CD4-positive, CD25-positive, alpha-beta regulatory T cell (primary cell): ENCODE measurements at regions not wholly inside any gene's neighbourhood (a gene's known extent, or its start where the extent isn't known, plus 50 kb on each side); places are given as distances from the start of the nearest gene placed in this dataset.

ENCODE experiments used
- ATAC-seq, 2 donors: fragments of 150-1000 bp; cut with Tn5 transposase; one replicate each; pipeline ENCODE4 v1.10.0; 2021; ENCODE audit warnings: low read depth in 2 of 2, moderate number of reproducible peaks in 2 of 2, moderate library complexity in 1 of 2
- DNase-seq, 3 donors: peaks; one replicate each; pipeline versions ENCODE4 v3.0.0 to v3.0.0-alpha.2; 2012 to 2022; ENCODE audit warnings: mixed read lengths in 1 of 3
- H3K27ac ChIP-seq: one replicate; pipeline ENCODE4 v1.7.0; 2013; ENCODE audit warnings: mild to moderate bottlenecking, low read length; ENCODE audit not compliant: insufficient read depth, poor library complexity, severe bottlenecking
- H3K27me3 ChIP-seq: one replicate; pipeline ENCODE4 v1.7.0; 2013; ENCODE audit warnings: low read length; ENCODE audit not compliant: control insufficient read depth, insufficient read depth
- H3K36me3 ChIP-seq: one replicate; pipeline ENCODE4 v1.7.0; 2013; ENCODE audit warnings: mild to moderate bottlenecking, low read length, moderate library complexity; ENCODE audit not compliant: control insufficient read depth, insufficient read depth
- H3K4me1 ChIP-seq: 2 replicates; pipeline ENCODE4 v1.7.0; 2013; ENCODE audit warnings: mild to moderate bottlenecking, low read length; ENCODE audit not compliant: insufficient read depth, control insufficient read depth, poor library complexity, severe bottlenecking
- H3K4me3 ChIP-seq: one replicate; pipeline ENCODE4 v1.7.0; 2013; ENCODE audit warnings: low read depth, mild to moderate bottlenecking, low read length, moderate library complexity
- H3K9me3 ChIP-seq, 2 experiments: 1 replicate in 1 of 2; 2 replicates in 1 of 2; pipeline ENCODE4 v1.7.0; 2013; ENCODE audit warnings: low read length in 2 of 2, mild to moderate bottlenecking in 1 of 2, moderate library complexity in 1 of 2; ENCODE audit not compliant: control insufficient read depth in 2 of 2
- H3K27ac Mint-ChIP-seq, 3 donors: one replicate each; pipeline ENCODE4 v1.8.0; 2020 to 2022; ENCODE audit warnings: mild to moderate bottlenecking in 3 of 3, mixed read lengths in 3 of 3, moderate library complexity in 2 of 3
- H3K27me3 Mint-ChIP-seq: one replicate; pipeline ENCODE4 v1.8.0; 2022; ENCODE audit warnings: mild to moderate bottlenecking, mixed read lengths
- H3K36me3 Mint-ChIP-seq: one replicate; pipeline ENCODE4 v1.8.0; 2020; ENCODE audit warnings: mixed read lengths
- H3K4me1 Mint-ChIP-seq, 4 donors: one replicate each; pipeline ENCODE4 v1.8.0; 2020 to 2022; ENCODE audit warnings: mixed read lengths in 4 of 4, mild to moderate bottlenecking in 1 of 4
- H3K4me3 Mint-ChIP-seq, 4 donors: one replicate each; pipeline ENCODE4 v1.8.0; 2020 to 2022; ENCODE audit warnings: mild to moderate bottlenecking in 4 of 4, mixed read lengths in 4 of 4, moderate library complexity in 3 of 4
- H3K9me3 Mint-ChIP-seq, 7 donors: one replicate each; pipeline ENCODE4 v1.8.0; 2020 to 2022; ENCODE audit warnings: mixed read lengths in 7 of 7, mild to moderate bottlenecking in 3 of 7, moderate library complexity in 2 of 7

DNA sequence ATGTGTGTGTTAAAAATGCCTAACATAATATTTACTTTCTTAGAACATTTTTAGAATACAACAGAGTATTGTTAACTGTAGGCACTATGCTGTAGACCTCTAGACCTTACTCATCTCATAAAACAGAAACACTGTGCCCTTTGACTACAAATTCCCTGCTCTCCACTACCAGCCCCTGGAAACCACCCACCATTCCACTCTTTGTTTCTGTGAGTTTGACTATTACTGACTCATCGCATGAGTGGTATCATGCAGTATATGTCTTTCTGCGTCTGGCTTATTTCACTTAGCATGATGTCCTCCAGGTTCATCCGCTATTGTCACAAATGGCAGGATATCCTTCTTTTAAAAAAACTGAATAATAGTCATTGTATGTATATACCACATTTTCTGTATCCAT, 216.7 kb upstream of the CFAP20DC start:
- no peak overlapping the region for H3K27ac ChIP-seq
- no peaks in the 10 kb centered on the region for H3K4me1 Mint-ChIP-seq
- H3K27ac Mint-ChIP-seq = no peak overlapping the region
- H3K9me3 ChIP-seq = peaks cover 0 to 5% of the 10 kb centered on the region in 2 experiments
- H3K9me3 Mint-ChIP-seq = peaks cover 0 to 10% (median 3%) of the 10 kb centered on the region in 7 donors
- H3K27me3 ChIP-seq = peaks cover 2% of the 10 kb centered on the region
- DNase-seq (no peak), ATAC-seq (no peak)
- H3K27me3 Mint-ChIP-seq = no peaks in the 10 kb centered on the region
- no peak overlapping the region for H3K4me3 Mint-ChIP-seq
- H3K4me3 ChIP-seq = no peak overlapping the region
- no peaks in the 10 kb centered on the region for H3K36me3 Mint-ChIP-seq
- no peaks in the 10 kb centered on the region for H3K4me1 ChIP-seq
- H3K36me3 ChIP-seq = no peaks in the 10 kb centered on the region

DNA sequence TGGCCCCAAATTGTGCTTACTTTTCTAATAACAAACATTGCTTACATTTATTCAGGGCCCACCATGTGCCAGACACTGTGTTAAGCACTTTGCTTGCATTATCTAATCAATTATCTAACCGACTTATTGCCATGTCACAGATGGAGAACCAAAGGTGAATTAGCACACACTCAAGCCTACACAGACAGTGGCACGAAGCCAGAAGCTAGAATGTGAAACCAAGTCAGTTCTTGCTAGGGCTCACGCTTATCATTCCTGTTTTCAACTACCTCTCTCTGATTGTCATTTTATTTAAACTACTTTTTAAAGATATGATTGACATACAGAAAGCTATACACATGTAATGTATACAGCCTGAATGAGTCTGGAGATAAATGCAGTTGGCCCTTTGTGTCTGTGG, 215.7 kb upstream of the CFAP20DC start:
- Histone ChIP-seq H3K36me3 (no peaks in the 10 kb centered on the region), H3K4me3 (no peak overlapping the region), H3K4me1 (no peaks in the 10 kb centered on the region), H3K9me3 (peaks cover 0 to 5% of the 10 kb centered on the region in 2 experiments), H3K27ac (no peak overlapping the region), H3K27me3 (peaks cover 2% of the 10 kb centered on the region)
- Mint-ChIP-seq H3K27ac (no peak overlapping the region), H3K4me3 (no peak overlapping the region), H3K4me1 (no peaks in the 10 kb centered on the region), H3K9me3 (peaks cover 0 to 10% (median 3%) of the 10 kb centered on the region in 7 donors), H3K27me3 (no peaks in the 10 kb centered on the region), H3K36me3 (no peaks in the 10 kb centered on the region)
- no peak for DNase-seq
- no peak for ATAC-seq

DNA sequence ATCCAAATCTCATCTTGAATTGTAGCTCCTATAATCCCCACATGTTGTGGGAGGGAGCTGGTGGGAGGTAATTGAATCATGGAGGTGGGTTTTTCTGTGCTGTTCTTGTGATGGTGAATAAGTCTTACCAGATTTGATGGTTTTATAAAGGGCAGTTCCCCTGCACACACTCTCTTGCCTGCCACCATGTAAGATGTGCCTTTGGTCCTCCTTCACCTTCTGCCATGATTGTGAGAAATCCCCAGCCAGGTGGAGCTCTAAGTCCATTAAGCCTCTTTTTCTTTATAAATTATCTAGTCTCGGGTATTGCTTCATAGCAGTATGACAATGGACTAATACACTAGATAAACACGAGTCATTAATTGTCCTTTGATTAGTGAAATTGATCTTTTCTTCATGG, 214.5 kb upstream of the CFAP20DC start:
- Histone ChIP-seq H3K27ac (no peak overlapping the region), H3K9me3 (peaks cover 0 to 5% of the 10 kb centered on the region in 2 experiments), H3K4me1 (no peaks in the 10 kb centered on the region), H3K4me3 (no peak overlapping the region), H3K27me3 (peaks cover 2% of the 10 kb centered on the region), H3K36me3 (no peaks in the 10 kb centered on the region)
- no peaks in the 10 kb centered on the region for H3K4me1 Mint-ChIP-seq
- ATAC-seq (no peak), DNase-seq (peak in 1 of 3 donors; percentile 7)
- peaks cover 0 to 10% (median 3%) of the 10 kb centered on the region in 7 donors for H3K9me3 Mint-ChIP-seq
- H3K4me3 Mint-ChIP-seq = no peak overlapping the region
- no peaks in the 10 kb centered on the region for H3K36me3 Mint-ChIP-seq
- no peak overlapping the region for H3K27ac Mint-ChIP-seq
- H3K27me3 Mint-ChIP-seq = no peaks in the 10 kb centered on the region

DNA sequence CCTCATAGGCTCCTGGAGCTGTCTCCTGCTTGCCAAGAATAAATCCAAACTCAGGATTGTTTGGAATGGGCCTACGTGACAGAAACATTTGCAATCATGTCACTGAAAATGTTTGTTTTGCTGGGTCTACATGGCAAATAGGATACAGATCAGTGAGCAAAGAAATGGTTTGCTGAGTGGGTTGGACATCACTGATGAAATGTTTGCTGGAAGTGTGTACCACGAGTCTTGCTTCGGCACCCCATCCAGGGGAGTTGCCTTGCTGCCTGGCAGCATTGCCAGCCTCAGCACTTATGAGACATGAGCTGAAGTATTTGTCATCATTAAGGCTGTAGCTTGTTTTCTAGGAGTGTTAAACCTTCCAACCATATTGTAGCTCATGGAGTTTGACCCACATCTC, 213.3 kb upstream of the CFAP20DC start:
- Mint-ChIP-seq H3K4me3 (no peak overlapping the region), H3K27me3 (no peaks in the 10 kb centered on the region), H3K9me3 (peaks cover 0 to 10% (median 3%) of the 10 kb centered on the region in 7 donors), H3K4me1 (no peaks in the 10 kb centered on the region), H3K36me3 (no peaks in the 10 kb centered on the region), H3K27ac (no peak overlapping the region)
- no peaks in the 10 kb centered on the region for H3K36me3 ChIP-seq
- no peaks in the 10 kb centered on the region for H3K27me3 ChIP-seq
- no peaks in the 10 kb centered on the region for H3K4me1 ChIP-seq
- H3K9me3 ChIP-seq = peaks cover 0 to 5% of the 10 kb centered on the region in 2 experiments
- ATAC-seq (no peak), DNase-seq (no peak)
- no peak overlapping the region for H3K4me3 ChIP-seq
- H3K27ac ChIP-seq = no peak overlapping the region

DNA sequence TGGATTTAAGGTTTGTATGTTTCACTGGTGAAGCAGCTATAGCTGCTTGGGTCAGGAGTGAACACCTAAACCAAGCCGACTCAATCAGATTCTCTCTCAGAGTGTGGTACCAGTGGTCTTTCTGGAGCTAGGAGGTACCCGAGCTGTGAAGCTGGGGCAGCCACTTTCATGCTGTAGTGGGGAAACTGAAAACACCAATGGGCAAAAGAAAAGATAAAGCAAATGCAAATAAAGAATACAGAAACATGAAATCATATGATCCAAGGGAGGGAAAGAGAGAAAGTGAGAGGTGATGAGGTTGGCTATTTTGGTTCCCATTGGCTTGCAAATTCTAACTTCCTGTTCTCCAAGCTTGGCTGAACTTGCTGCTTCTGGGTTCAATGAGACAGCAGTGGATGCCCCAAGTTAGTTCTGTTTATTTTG, 212.3 kb upstream of the CFAP20DC start:
- DNase-seq (no peak), ATAC-seq (no peak)
- Histone ChIP-seq H3K4me3 (no peak overlapping the region), H3K4me1 (no peaks in the 10 kb centered on the region), H3K27ac (no peak overlapping the region), H3K36me3 (no peaks in the 10 kb centered on the region), H3K9me3 (peaks cover 0 to 5% of the 10 kb centered on the region in 2 experiments), H3K27me3 (no peaks in the 10 kb centered on the region)
- H3K4me1 Mint-ChIP-seq = no peaks in the 10 kb centered on the region
- no peaks in the 10 kb centered on the region for H3K36me3 Mint-ChIP-seq
- peaks cover 0 to 10% (median 3%) of the 10 kb centered on the region in 7 donors for H3K9me3 Mint-ChIP-seq
- no peak overlapping the region for H3K4me3 Mint-ChIP-seq
- no peak overlapping the region for H3K27ac Mint-ChIP-seq
- no peaks in the 10 kb centered on the region for H3K27me3 Mint-ChIP-seq

DNA sequence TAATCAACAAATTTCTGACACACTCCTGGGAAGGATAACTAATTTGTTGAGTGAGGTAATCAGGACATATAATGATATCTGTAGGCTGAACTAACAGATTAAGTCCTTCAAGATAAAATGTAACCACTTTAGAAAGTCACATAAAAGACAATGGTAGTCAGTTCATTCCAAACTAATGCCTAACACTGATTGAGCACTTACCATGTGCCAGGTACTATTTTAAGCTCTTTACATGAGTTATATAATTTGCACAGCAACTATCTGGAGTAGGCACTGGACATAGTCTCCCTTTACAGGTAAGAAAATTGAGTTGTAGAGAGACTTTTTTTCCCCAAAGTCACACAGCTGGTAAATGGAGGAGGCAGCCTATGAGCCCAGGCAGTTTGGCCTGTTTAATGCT, 211.2 kb upstream of the CFAP20DC start:
- Mint-ChIP-seq H3K27me3 (no peaks in the 10 kb centered on the region), H3K27ac (no peak overlapping the region), H3K4me3 (no peak overlapping the region), H3K4me1 (no peaks in the 10 kb centered on the region), H3K36me3 (no peaks in the 10 kb centered on the region), H3K9me3 (peaks cover 0 to 10% (median 1%) of the 10 kb centered on the region in 7 donors)
- ATAC-seq (no peak), DNase-seq (no peak)
- H3K27me3 ChIP-seq = no peaks in the 10 kb centered on the region
- no peak overlapping the region for H3K4me3 ChIP-seq
- no peaks in the 10 kb centered on the region for H3K4me1 ChIP-seq
- H3K36me3 ChIP-seq = no peaks in the 10 kb centered on the region
- peaks cover 0 to 5% of the 10 kb centered on the region in 2 experiments for H3K9me3 ChIP-seq
- H3K27ac ChIP-seq = no peak overlapping the region

DNA sequence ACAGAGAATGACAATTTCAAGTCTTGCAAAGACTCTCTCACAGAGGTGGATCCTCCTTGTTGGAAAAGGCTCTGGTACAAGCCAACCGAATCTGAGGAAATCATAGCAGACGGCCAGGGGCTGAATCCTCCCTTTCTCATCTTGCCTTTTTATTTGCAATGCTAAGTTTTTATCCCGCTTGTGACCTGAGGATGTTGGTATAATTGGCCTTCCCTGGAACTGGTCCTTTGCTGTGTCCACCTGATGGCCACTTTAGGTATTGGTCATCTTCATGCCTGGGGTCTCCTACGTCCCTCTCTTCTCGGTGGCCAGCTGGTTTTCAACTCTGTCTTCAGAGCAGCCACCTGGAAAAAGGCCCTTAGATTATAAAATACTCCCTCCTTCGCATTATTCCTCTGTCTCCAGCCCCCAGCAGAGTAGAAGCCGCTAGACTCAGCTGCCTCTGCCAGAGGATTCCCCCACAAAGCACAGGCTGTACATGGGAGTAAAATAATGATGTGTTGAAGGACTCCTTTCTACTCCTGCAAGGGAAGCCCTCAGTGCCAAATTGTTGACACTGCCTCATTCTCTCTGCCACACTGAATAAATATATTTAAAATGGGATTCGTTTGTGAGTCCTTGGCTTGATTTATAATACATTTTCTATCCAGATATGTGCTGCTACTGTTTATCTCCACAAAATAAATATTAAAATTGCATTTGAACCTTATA, 208.9 kb upstream of the CFAP20DC start:
- Histone ChIP-seq H3K27me3 (no peaks in the 10 kb centered on the region), H3K27ac (no peak overlapping the region), H3K4me1 (no peaks in the 10 kb centered on the region), H3K9me3 (no peaks in the 10 kb centered on the region), H3K36me3 (no peaks in the 10 kb centered on the region), H3K4me3 (no peak overlapping the region)
- Mint-ChIP-seq H3K36me3 (no peaks in the 10 kb centered on the region), H3K27me3 (no peaks in the 10 kb centered on the region), H3K4me3 (no peak overlapping the region), H3K27ac (no peak overlapping the region), H3K9me3 (peaks cover 0 to under 1% (median 0%) of the 10 kb centered on the region in 7 donors), H3K4me1 (no peaks in the 10 kb centered on the region)
- ATAC-seq (no peak), DNase-seq (no peak)

DNA sequence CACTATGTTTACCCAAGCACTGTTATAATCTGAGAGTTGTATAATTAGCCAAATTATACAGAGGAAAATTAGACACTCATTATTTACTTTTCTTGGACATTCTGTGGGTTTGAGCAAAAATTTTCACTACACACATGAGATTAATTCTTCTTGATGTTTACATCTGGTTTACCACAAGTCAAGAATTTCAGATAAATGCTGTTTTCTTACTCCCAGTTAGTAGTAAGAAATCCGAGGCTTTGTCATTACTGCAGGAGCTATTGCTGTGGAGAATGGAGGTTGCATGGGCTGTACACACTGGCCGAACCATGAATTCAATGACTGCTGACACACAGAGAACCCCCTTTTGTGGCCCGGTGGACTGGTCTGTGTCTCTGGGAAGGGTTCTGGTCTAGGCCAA, 207.7 kb upstream of the CFAP20DC start:
- Histone ChIP-seq H3K27ac (no peak overlapping the region), H3K4me3 (no peak overlapping the region), H3K4me1 (no peaks in the 10 kb centered on the region), H3K9me3 (no peaks in the 10 kb centered on the region), H3K27me3 (no peaks in the 10 kb centered on the region), H3K36me3 (no peaks in the 10 kb centered on the region)
- no peak for ATAC-seq
- no peak for DNase-seq
- Mint-ChIP-seq H3K27ac (no peak overlapping the region), H3K27me3 (no peaks in the 10 kb centered on the region), H3K4me1 (no peaks in the 10 kb centered on the region), H3K9me3 (no peaks in the 10 kb centered on the region), H3K36me3 (no peaks in the 10 kb centered on the region), H3K4me3 (no peak overlapping the region)
